PC-3 (cell line): ENCODE measurements at regions not wholly inside any gene's neighbourhood (a gene's known extent, or its start where the extent isn't known, plus 50 kb on each side); places are given as distances from the start of the nearest gene placed in this dataset.

ENCODE experiments used
- ATAC-seq: fragments of 200-7000 bp; cut with Tn5 transposase; 2 replicates; pipeline ENCODE4 v1.9.1; 2020; ENCODE audit warnings: mild to moderate bottlenecking, moderate library complexity
- BruUV-seq: library from RNA; stranded (reverse); fragments of 400-500 nt; replicated peaks from 2 replicates; lab custom pipeline; 2021; lab: Mats Ljungman, UMichigan
- CTCF ChIA-PET: fragments of 300-600 bp; sonication (Branson Sonifier 250); formaldehyde crosslinking; loops from one replicate; lab custom pipeline; 2022; ENCODE audit warnings: antibody characterized with exemption; lab: Charles Lee
- POLR2A ChIA-PET: fragments of 300-600 bp; sonication (Branson Sonifier 250); formaldehyde crosslinking; loops from one replicate; lab custom pipeline; 2022; ENCODE audit warnings: antibody characterized with exemption; ENCODE audit not compliant: unreplicated experiment; lab: Charles Lee
- DNase-seq: peaks from one replicate; pipeline ENCODE4 v3.0.0-alpha.2; 2015
- H2AFZ ChIP-seq: fragments of 300-600 bp; sonication (generic); 2 replicates; pipeline ENCODE4 v1.6.0; 2016; ENCODE audit warnings: antibody characterized with exemption, low read length
- H3F3A ChIP-seq: fragments of 300-600 bp; sonication (generic); one replicate; pipeline ENCODE4 v1.6.0; 2017; ENCODE audit warnings: antibody characterized with exemption, low read length, control low read depth, mild to moderate bottlenecking; ENCODE audit not compliant: unreplicated experiment
- H3K27ac ChIP-seq: fragments of 300-600 bp; sonication (generic); 2 replicates; pipeline ENCODE4 v1.5.1; 2016; ENCODE audit warnings: mild to moderate bottlenecking, low read length
- H3K27me3 ChIP-seq: fragments of 300-600 bp; sonication (generic); 2 replicates; pipeline ENCODE4 v1.6.1; 2016; ENCODE audit warnings: low read length, mixed read lengths
- H3K36me3 ChIP-seq: fragments of 300-600 bp; sonication (generic); 2 replicates; pipeline ENCODE4 v1.6.1; 2016; ENCODE audit warnings: low read depth, mixed run types, low read length, mixed read lengths
- H3K4me1 ChIP-seq: fragments of 300-600 bp; sonication (generic); 2 replicates; pipeline ENCODE4 v1.5.1; 2016; ENCODE audit warnings: low read length; ENCODE audit not compliant: insufficient read depth
- H3K4me2 ChIP-seq: fragments of 300-600 bp; sonication (generic); 2 replicates; pipeline ENCODE4 v1.6.0; 2016; ENCODE audit warnings: low read length
- H3K4me3 ChIP-seq: fragments of 300-600 bp; sonication (generic); 2 replicates; pipeline ENCODE4 v1.5.1; 2016; ENCODE audit warnings: mild to moderate bottlenecking, low read length, mixed read lengths
- H3K79me2 ChIP-seq: fragments of 300-600 bp; sonication (generic); 2 replicates; pipeline ENCODE4 v1.6.1; 2017; ENCODE audit warnings: low read length, mixed read lengths
- H3K9ac ChIP-seq: fragments of 300-600 bp; sonication (generic); 2 replicates; pipeline ENCODE4 v1.6.0; 2016; ENCODE audit warnings: mild to moderate bottlenecking, low read length
- H3K9me2 ChIP-seq: fragments of 300-600 bp; sonication (generic); replicated peaks from 2 replicates; pipeline ENCODE4 v1.6.1; 2016; ENCODE audit warnings: mixed run types, low read length, mixed read lengths
- H3K9me3 ChIP-seq: fragments of 300-600 bp; sonication (generic); 2 replicates; pipeline ENCODE4 v1.6.1; 2016; ENCODE audit warnings: low read length, mixed read lengths
- H4K20me1 ChIP-seq: fragments of 300-600 bp; sonication (generic); 2 replicates; pipeline ENCODE4 v1.6.1; 2016; ENCODE audit warnings: low read length, mixed read lengths
- EZH2 ChIP-seq: fragments of 300-600 bp; sonication (generic); IDR thresholded peaks from one replicate; pipeline ENCODE4 v1.6.1; 2017; ENCODE audit warnings: antibody characterized with exemption, mild to moderate bottlenecking, low read length; ENCODE audit not compliant: unreplicated experiment
- EZH2phosphoT487 ChIP-seq: fragments of 300-600 bp; sonication (generic); IDR thresholded peaks from 2 replicates; pipeline ENCODE4 v1.6.1; 2018; ENCODE audit warnings: mild to moderate bottlenecking, antibody characterized with exemption, low read length, borderline replicate concordance
- intact Hi-C: fragments of 100-400 bp; cut with micrococcal nuclease; formaldehyde crosslinking; loops from 2 replicates; pipeline ENCODE4 v1.9.0; 2023
- TF ChIP-seq, protein P1 (sequence below): fragments of 300-600 bp; sonication (generic); conservative IDR thresholded peaks from 2 replicates; pipeline ENCODE4 v1.5.1; 2017; ENCODE audit warnings: antibody characterized with exemption, low read depth, mild to moderate bottlenecking, low read length

GRCh38 chr4:106583108-106583507 is 214.5 kb upstream of the GIMD1 start:
- 0 out of 2 replicates have a peak overlapping the region, but pooled peaks have one; percentile 15 for H3K4me3 ChIP-seq
- no peaks in the 10 kb centered on the region for H3K36me3 ChIP-seq
- H3K4me1 ChIP-seq = peaks cover 51% of the 10 kb centered on the region
- no peaks in the 10 kb centered on the region for H3K9me3 ChIP-seq
- peak overlapping the region; percentile 61 for H3K27ac ChIP-seq
- DNase-seq = peak; percentile 20
- no peaks in the 10 kb centered on the region for H4K20me1 ChIP-seq
- intact Hi-C loops = loop anchor here (1.0 to 10.0 kb wide), 2 partner anchors 42 to 222 kb away; no protein-coding TSS in a partner anchor
- no peak for ATAC-seq
- TF ChIP-seq EZH2 = no peak
- TF ChIP-seq, protein P1, sequence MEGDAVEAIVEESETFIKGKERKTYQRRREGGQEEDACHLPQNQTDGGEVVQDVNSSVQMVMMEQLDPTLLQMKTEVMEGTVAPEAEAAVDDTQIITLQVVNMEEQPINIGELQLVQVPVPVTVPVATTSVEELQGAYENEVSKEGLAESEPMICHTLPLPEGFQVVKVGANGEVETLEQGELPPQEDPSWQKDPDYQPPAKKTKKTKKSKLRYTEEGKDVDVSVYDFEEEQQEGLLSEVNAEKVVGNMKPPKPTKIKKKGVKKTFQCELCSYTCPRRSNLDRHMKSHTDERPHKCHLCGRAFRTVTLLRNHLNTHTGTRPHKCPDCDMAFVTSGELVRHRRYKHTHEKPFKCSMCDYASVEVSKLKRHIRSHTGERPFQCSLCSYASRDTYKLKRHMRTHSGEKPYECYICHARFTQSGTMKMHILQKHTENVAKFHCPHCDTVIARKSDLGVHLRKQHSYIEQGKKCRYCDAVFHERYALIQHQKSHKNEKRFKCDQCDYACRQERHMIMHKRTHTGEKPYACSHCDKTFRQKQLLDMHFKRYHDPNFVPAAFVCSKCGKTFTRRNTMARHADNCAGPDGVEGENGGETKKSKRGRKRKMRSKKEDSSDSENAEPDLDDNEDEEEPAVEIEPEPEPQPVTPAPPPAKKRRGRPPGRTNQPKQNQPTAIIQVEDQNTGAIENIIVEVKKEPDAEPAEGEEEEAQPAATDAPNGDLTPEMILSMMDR = no peak
- no peak for TF ChIP-seq EZH2phosphoT487
- no peak overlapping the region for H2AFZ ChIP-seq
- no peak overlapping the region for H3K9ac ChIP-seq
- ChIA-PET CTCF (no interaction called here), POLR2A (no interaction called here)
- BruUV-seq = no TSS peak
- H3K4me2 ChIP-seq = peak overlapping the region; percentile 66
- H3K27me3 ChIP-seq = no peaks in the 10 kb centered on the region
- no peaks in the 10 kb centered on the region for H3K79me2 ChIP-seq
- no peaks in the 10 kb centered on the region for H3K9me2 ChIP-seq
- peaks cover 11% of the 10 kb centered on the region for H3F3A ChIP-seq

GRCh38 chr4:106582103-106582502 is 213.5 kb upstream of the GIMD1 start:
- TF ChIP-seq, protein P1 = no peak
- no peak overlapping the region for H2AFZ ChIP-seq
- no peaks in the 10 kb centered on the region for H3K9me3 ChIP-seq
- H4K20me1 ChIP-seq = no peaks in the 10 kb centered on the region
- peaks cover 46% of the 10 kb centered on the region for H3K4me1 ChIP-seq
- POLR2A ChIA-PET = no interaction called here
- no peaks in the 10 kb centered on the region for H3K27me3 ChIP-seq
- no peak overlapping the region for H3K4me2 ChIP-seq
- no peak overlapping the region for H3K9ac ChIP-seq
- DNase-seq (no peak), ATAC-seq (no peak)
- H3K36me3 ChIP-seq = no peaks in the 10 kb centered on the region
- H3F3A ChIP-seq = peaks cover 8% of the 10 kb centered on the region
- CTCF ChIA-PET = no interaction called here
- no peak overlapping the region for H3K27ac ChIP-seq
- no peak overlapping the region for H3K4me3 ChIP-seq
- BruUV-seq = no TSS peak
- no peaks in the 10 kb centered on the region for H3K79me2 ChIP-seq
- H3K9me2 ChIP-seq = no peaks in the 10 kb centered on the region
- intact Hi-C loops = loop anchor here (10.0 kb wide), 1 partner anchor 223 kb away; no protein-coding TSS in a partner anchor

- CTCF ChIA-PET = no interaction called here
- intact Hi-C loops = no loop called here
- H3K27ac ChIP-seq = no peak overlapping the region
Measured at GRCh38 chr4:106579236-106579635, 210.7 kb upstream of the GIMD1 start.

More at GRCh38 chr4:106579236-106579635, 210.7 kb upstream of the GIMD1 start:
- Histone ChIP-seq H3K4me1 (peaks cover 22% of the 10 kb centered on the region), H3K4me2 (no peak overlapping the region), H2AFZ (no peak overlapping the region), H3K9me3 (no peaks in the 10 kb centered on the region), H3K36me3 (no peaks in the 10 kb centered on the region), H3K9me2 (no peaks in the 10 kb centered on the region), H3K27me3 (no peaks in the 10 kb centered on the region), H3K9ac (no peak overlapping the region), H4K20me1 (no peaks in the 10 kb centered on the region), H3F3A (peaks cover 8% of the 10 kb centered on the region), H3K79me2 (no peaks in the 10 kb centered on the region), H3K4me3 (no peak overlapping the region)
- ATAC-seq = no peak
- POLR2A ChIA-PET = no interaction called here
- no peak for DNase-seq
- BruUV-seq = no TSS peak
- no peak for TF ChIP-seq EZH2phosphoT487
- no peak for TF ChIP-seq EZH2
- TF ChIP-seq, protein P1 = no peak
